ENCODE measurements at regions not wholly inside any gene's neighbourhood (a gene's known extent, or its start where the extent isn't known, plus 50 kb on each side); places are given as distances from the start of the nearest gene placed in this dataset.

DNA sequence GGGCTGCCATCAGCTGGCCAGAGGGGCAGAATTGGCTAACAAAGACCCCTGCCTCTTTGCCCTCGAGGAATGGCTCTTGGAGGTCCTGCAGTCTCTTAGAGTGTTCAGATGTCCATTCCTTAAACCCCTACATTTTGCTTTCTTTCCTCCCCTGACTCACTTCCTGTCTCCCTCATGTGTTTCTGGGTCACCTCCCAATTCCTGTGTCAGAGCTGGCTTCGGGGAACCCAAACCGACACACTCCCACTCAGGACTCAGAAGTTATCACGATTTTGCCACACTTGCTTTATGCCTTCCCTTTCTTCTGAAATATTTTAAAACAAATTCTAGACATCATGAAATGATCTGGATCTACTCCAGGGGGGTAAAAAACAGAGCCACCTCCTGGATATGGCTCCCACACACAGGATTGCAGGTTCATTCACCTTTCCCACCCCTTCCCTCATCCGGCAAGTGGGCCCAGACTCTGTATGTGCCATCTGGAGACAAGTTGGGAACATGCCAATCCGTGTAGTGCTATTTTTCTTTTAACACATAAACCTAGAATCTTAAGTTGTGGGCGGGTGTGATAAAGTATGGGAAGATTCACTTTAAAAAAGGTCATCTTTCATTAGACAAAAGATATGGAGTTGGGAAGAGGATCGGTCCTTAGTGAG, 145.7 kb downstream of the NXNL2 start:
- no peak for TF ChIP-seq POLR2A (IDR thresholded peaks at IDR 0.05; ENCODE audit: low read depth, low read length)
- no peak for TF ChIP-seq POLR2AphosphoS5 (IDR thresholded peaks at IDR 0.05; ENCODE audit: low read depth, low read length)
- no peak for TF ChIP-seq POU2F2 (IDR thresholded peaks at IDR 0.05; ENCODE audit: low read depth, low read length)

Measured in GM12891 (cell line).